ENCODE measurements at regions not wholly inside any gene's neighbourhood (a gene's known extent, or its start where the extent isn't known, plus 50 kb on each side); places are given as distances from the start of the nearest gene placed in this dataset.

DNA sequence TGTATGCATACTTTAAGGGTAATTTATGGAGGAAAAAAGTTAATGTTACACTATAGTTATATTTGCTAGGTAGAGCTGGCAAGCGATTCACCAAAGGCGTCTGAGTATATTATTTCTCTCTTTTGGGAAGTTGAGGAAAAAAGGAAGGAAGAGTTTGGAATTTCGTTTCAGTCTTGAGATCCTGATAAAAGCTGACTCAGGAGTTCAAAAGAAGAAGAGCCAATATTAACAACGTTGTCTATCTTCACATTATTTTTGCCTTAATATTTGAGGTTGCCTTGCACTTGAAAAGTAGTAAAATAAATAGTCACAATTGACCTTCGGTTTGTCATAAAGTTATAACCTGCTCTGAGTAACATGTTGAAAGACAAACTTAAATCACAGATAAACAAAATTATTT is 888.6 kb downstream of the KCNJ2 start:
- TF ChIP-seq CTCF (conservative IDR thresholded peaks at IDR 0.05; ENCODE audit: low read length) (no peak), EZH2phosphoT487 (IDR thresholded peaks at IDR 0.05; ENCODE audit: borderline replicate concordance) (no peak)

All from Loucy (cell line).